NB4 (cell line): ENCODE measurements at regions not wholly inside any gene's neighbourhood (a gene's known extent, or its start where the extent isn't known, plus 50 kb on each side); places are given as distances from the start of the nearest gene placed in this dataset.

ENCODE experiments used
- DNase-seq: peaks from one replicate; pipeline ENCODE4 v3.0.0; 2010; ENCODE audit warnings: low read depth
- H3K4me3 ChIP-seq: one replicate; pipeline ENCODE4 v1.5.1; 2011; ENCODE audit warnings: mild to moderate bottlenecking, low read depth, low read length, moderate library complexity
- MYC ChIP-seq: IDR thresholded peaks from 2 replicates; pipeline ENCODE4 v1.6.1; 2011; ENCODE audit warnings: low read depth, low read length
- POLR2A ChIP-seq: IDR thresholded peaks from 2 replicates; pipeline ENCODE4 v1.6.1; 2011; ENCODE audit warnings: mild to moderate bottlenecking; ENCODE audit not compliant: insufficient read length; ENCODE audit errors: extremely low read depth
- TF ChIP-seq, protein P1 (sequence below): IDR thresholded peaks from one replicate; pipeline ENCODE4 v1.5.1; 2012; ENCODE audit warnings: low read depth, low read length
- TF ChIP-seq, protein P2 (sequence below): IDR thresholded peaks from 2 replicates; pipeline ENCODE4 v1.6.1; 2011; ENCODE audit warnings: low read depth, low read length

GRCh38 chr3:30354513-30354912 lies 251.9 kb upstream of the TGFBR2 start:
- no peak for DNase-seq
- no peak overlapping the region for H3K4me3 ChIP-seq

GRCh38 chr3:30354972-30355371 lies 251.4 kb upstream of the TGFBR2 start:
- TF ChIP-seq, protein P1, sequence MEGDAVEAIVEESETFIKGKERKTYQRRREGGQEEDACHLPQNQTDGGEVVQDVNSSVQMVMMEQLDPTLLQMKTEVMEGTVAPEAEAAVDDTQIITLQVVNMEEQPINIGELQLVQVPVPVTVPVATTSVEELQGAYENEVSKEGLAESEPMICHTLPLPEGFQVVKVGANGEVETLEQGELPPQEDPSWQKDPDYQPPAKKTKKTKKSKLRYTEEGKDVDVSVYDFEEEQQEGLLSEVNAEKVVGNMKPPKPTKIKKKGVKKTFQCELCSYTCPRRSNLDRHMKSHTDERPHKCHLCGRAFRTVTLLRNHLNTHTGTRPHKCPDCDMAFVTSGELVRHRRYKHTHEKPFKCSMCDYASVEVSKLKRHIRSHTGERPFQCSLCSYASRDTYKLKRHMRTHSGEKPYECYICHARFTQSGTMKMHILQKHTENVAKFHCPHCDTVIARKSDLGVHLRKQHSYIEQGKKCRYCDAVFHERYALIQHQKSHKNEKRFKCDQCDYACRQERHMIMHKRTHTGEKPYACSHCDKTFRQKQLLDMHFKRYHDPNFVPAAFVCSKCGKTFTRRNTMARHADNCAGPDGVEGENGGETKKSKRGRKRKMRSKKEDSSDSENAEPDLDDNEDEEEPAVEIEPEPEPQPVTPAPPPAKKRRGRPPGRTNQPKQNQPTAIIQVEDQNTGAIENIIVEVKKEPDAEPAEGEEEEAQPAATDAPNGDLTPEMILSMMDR, result no peak
- TF ChIP-seq, protein P2, sequence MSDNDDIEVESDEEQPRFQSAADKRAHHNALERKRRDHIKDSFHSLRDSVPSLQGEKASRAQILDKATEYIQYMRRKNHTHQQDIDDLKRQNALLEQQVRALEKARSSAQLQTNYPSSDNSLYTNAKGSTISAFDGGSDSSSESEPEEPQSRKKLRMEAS, result no peak
- TF ChIP-seq POLR2A, result no peak
- no peak for TF ChIP-seq MYC
- no peak overlapping the region for H3K4me3 ChIP-seq
- no peak for DNase-seq

More at GRCh38 chr3:30354513-30354912, 251.9 kb upstream of the TGFBR2 start:
- TF ChIP-seq, protein P1, result no peak
- TF ChIP-seq, protein P2, result no peak
- no peak for TF ChIP-seq MYC
- no peak for TF ChIP-seq POLR2A

GRCh38 chr3:30355622-30356021 lies 250.8 kb upstream of the TGFBR2 start:
- peak; percentile 27 for DNase-seq
- TF ChIP-seq, protein P2, result no peak
- TF ChIP-seq POLR2A, result no peak
- no peak for TF ChIP-seq MYC
- TF ChIP-seq, protein P1, result no peak
- H3K4me3 ChIP-seq, result no peak overlapping the region

DNA sequence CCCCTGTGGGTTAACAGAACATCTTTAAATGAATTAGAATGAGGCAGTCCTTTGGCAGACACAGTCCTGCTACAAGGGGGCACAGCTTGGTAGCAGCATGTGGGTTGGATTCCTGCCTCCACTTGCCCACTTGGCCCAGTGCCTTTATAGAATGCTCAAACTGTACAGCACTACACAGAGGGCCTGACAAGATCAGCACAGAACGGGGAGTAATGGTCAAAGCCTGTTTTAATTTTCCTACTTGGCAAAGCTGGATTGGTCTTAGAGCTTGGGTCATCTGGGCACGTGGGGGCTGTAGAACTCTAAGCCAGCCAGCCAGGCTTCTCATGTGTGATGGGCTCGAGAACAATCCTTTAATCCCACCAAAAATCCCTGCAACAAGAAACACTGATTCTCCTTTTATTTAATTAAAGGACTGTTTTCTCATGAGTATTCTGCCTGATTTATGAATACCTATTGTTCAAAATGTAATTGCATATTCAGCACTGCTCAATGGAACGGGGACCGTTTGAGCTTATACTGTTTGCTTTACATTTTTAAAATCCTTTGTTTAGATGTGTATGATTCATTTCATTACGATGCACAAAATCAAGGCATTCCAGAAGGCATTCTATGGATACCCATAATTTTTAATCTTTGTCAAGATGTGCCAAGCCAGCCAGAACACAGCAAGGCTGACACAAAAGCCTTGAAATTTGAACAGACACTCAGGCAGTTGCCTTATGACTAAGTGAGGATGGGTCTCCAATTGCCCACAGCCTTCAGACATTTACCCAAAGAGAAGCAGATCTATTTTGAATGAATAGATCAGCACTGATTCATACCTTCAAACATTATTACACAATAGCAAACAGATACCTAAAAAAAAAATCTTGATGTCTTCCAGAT lies 249.3 kb upstream of the TGFBR2 start:
- no peak for DNase-seq
- TF ChIP-seq POLR2A (no peak), MYC (no peak)
- TF ChIP-seq, protein P2, result no peak
- TF ChIP-seq, protein P1, result no peak
- no peak overlapping the region for H3K4me3 ChIP-seq

- H3K4me3 ChIP-seq, result no peak overlapping the region
- no peak for DNase-seq
- TF ChIP-seq MYC (no peak), POLR2A (no peak)
- TF ChIP-seq, protein P1, result no peak
- TF ChIP-seq, protein P2, result no peak
These were observed 248.5 kb upstream of the TGFBR2 start for GRCh38 chr3:30357897-30358296.
